Gastrocnemius medialis (tissue), 4 donors: ENCODE measurements at regions not wholly inside any gene's neighbourhood (a gene's known extent, or its start where the extent isn't known, plus 50 kb on each side); places are given as distances from the start of the nearest gene placed in this dataset.

ENCODE experiments used
- ATAC-seq, 2 donors: fragments of 150-250 bp; one replicate each; pipeline ENCODE4 v1.9.1; 2016
- DNase-seq, 2 donors: peaks; one replicate each; pipeline ENCODE4 v3.0.0-alpha.2; 2019
- H3K27ac ChIP-seq, 4 donors: fragments of 200-600 bp; sonication (generic); 1 replicate in 1 of 4; 2 replicates in 3 of 4; pipeline ENCODE4 v1.5.1; 2016 to 2018; ENCODE audit warnings: mild to moderate bottlenecking in 2 of 4, moderate library complexity in 1 of 4
- H3K27me3 ChIP-seq, 3 donors: fragments of 200-600 bp; sonication (generic) in 2 of 3; 1 replicate in 1 of 3; 2 replicates in 2 of 3; pipeline versions ENCODE4 v1.5.1 to v1.6.0; 2016 to 2019; ENCODE audit warnings: mild to moderate bottlenecking in 1 of 3, moderate library complexity in 1 of 3
- H3K36me3 ChIP-seq, 2 donors: fragments of 200-600 bp; sonication (generic) in 1 of 2; one replicate each; pipeline ENCODE4 v1.5.1; 2017 to 2018
- H3K4me1 ChIP-seq, 2 donors: fragments of 200-600 bp; sonication (generic) in 1 of 2; one replicate each; pipeline ENCODE4 v1.5.1; 2016 to 2017; ENCODE audit warnings: mild to moderate bottlenecking in 2 of 2
- H3K4me3 ChIP-seq, 4 donors: fragments of 200-600 bp; sonication (generic) in 3 of 4; 1 replicate in 1 of 4; 2 replicates in 3 of 4; pipeline ENCODE4 v1.5.1; 2016 to 2019; ENCODE audit warnings: mild to moderate bottlenecking in 2 of 4
- H3K9me3 ChIP-seq, 3 donors: fragments of 200-600 bp; sonication (generic) in 2 of 3; 1 replicate in 1 of 3; 2 replicates in 2 of 3; pipeline ENCODE4 v1.5.1; 2016 to 2019
- CTCF ChIP-seq, 5 experiments: fragments of 450-650 bp in 3 of 5; fragments of 200-600 bp in 2 of 5; sonication (generic) in 2 of 5; IDR thresholded peaks in 4 of 5; conservative IDR thresholded peaks in 1 of 5; 1 replicate in 4 of 5; 2 replicates in 1 of 5; pipeline ENCODE4 v1.5.1; 2016 to 2019; ENCODE audit warnings: antibody characterized with exemption in 5 of 5, mild to moderate bottlenecking in 3 of 5, moderate library complexity in 3 of 5
- POLR2A ChIP-seq, 2 donors: fragments of 450-650 bp; IDR thresholded peaks; one replicate each; pipeline ENCODE4 v1.6.1; 2017; ENCODE audit warnings: antibody characterized with exemption in 2 of 2, mild to moderate bottlenecking in 2 of 2, moderate library complexity in 2 of 2
- in situ Hi-C, 4 donors: fragments of 200-750 bp; cut with MboI; loops; one replicate each; pipeline versions ENCODE4 v1.15.0 to v1.8.0; 2017; ENCODE audit warnings: low sequenced_read_pairs in 4 of 4
- intact Hi-C: fragments of 100-400 bp; cut with DNase I; formaldehyde crosslinking; loops from one replicate; pipeline ENCODE4 v1.15.1; 2023; ENCODE audit warnings: low total_unique reads

GRCh38 chr3:6578526-6578925, 282.4 kb upstream of the GRM7 start:
- in situ Hi-C loops: no loop called here
- TF ChIP-seq CTCF (IDR thresholded peaks at IDR 0.05 in 4 of 5, conservative IDR thresholded peaks at IDR 0.05 in 1 of 5): no peak
- no peak for TF ChIP-seq POLR2A (IDR thresholded peaks at IDR 0.05)
- H3K9me3 ChIP-seq: no peaks in the 10 kb centered on the region
- H3K4me3 ChIP-seq: no peak overlapping the region
- no peak overlapping the region for H3K27ac ChIP-seq
- no peaks in the 10 kb centered on the region for H3K4me1 ChIP-seq
- DNase-seq (no peak), ATAC-seq (no peak)
- no peaks in the 10 kb centered on the region for H3K27me3 ChIP-seq
- intact Hi-C loops: no loop called here
- no peaks in the 10 kb centered on the region for H3K36me3 ChIP-seq

GRCh38 chr3:6580808-6581207, 280.1 kb upstream of the GRM7 start:
- H3K9me3 ChIP-seq: no peaks in the 10 kb centered on the region
- no peaks in the 10 kb centered on the region for H3K36me3 ChIP-seq
- no peaks in the 10 kb centered on the region for H3K4me1 ChIP-seq
- no peak overlapping the region for H3K4me3 ChIP-seq
- H3K27ac ChIP-seq: no peak overlapping the region
- no peak for TF ChIP-seq CTCF (IDR thresholded peaks at IDR 0.05 in 4 of 5, conservative IDR thresholded peaks at IDR 0.05 in 1 of 5)
- TF ChIP-seq POLR2A (IDR thresholded peaks at IDR 0.05): no peak
- intact Hi-C loops (no loop called here), in situ Hi-C loops (no loop called here)
- ATAC-seq (no peak), DNase-seq (no peak)
- H3K27me3 ChIP-seq: no peaks in the 10 kb centered on the region

- in situ Hi-C loops (no loop called here), intact Hi-C loops (no loop called here)
- H3K27ac ChIP-seq: no peak overlapping the region
- H3K27me3 ChIP-seq: no peaks in the 10 kb centered on the region
- no peak overlapping the region for H3K4me3 ChIP-seq
- no peaks in the 10 kb centered on the region for H3K9me3 ChIP-seq
- H3K36me3 ChIP-seq: no peaks in the 10 kb centered on the region
- TF ChIP-seq CTCF (IDR thresholded peaks at IDR 0.05 in 4 of 5, conservative IDR thresholded peaks at IDR 0.05 in 1 of 5) (no peak), POLR2A (IDR thresholded peaks at IDR 0.05) (no peak)
- DNase-seq (no peak), ATAC-seq (no peak)
- H3K4me1 ChIP-seq: no peaks in the 10 kb centered on the region
These were observed 275.6 kb upstream of the GRM7 start for GRCh38 chr3:6585360-6585759.

GRCh38 chr3:6600237-6600636, 260.7 kb upstream of the GRM7 start:
- Histone ChIP-seq H3K36me3 (no peaks in the 10 kb centered on the region), H3K9me3 (no peaks in the 10 kb centered on the region), H3K27ac (no peak overlapping the region), H3K27me3 (no peaks in the 10 kb centered on the region), H3K4me1 (no peaks in the 10 kb centered on the region), H3K4me3 (no peak overlapping the region)
- TF ChIP-seq CTCF (IDR thresholded peaks at IDR 0.05 in 4 of 5, conservative IDR thresholded peaks at IDR 0.05 in 1 of 5): no peak
- no peak for TF ChIP-seq POLR2A (IDR thresholded peaks at IDR 0.05)
- in situ Hi-C loops (no loop called here), intact Hi-C loops (no loop called here)
- ATAC-seq (no peak), DNase-seq (no peak)

GRCh38 chr3:6601374-6601773, 259.5 kb upstream of the GRM7 start:
- no peaks in the 10 kb centered on the region for H3K4me1 ChIP-seq
- no peaks in the 10 kb centered on the region for H3K36me3 ChIP-seq
- DNase-seq (no peak), ATAC-seq (no peak)
- H3K27ac ChIP-seq: no peak overlapping the region
- TF ChIP-seq POLR2A (IDR thresholded peaks at IDR 0.05) (no peak), CTCF (IDR thresholded peaks at IDR 0.05 in 4 of 5, conservative IDR thresholded peaks at IDR 0.05 in 1 of 5) (no peak)
- no peaks in the 10 kb centered on the region for H3K27me3 ChIP-seq
- no peak overlapping the region for H3K4me3 ChIP-seq
- H3K9me3 ChIP-seq: no peaks in the 10 kb centered on the region
- in situ Hi-C loops (no loop called here), intact Hi-C loops (no loop called here)
